ENCODE measurements at regions not wholly inside any gene's neighbourhood (a gene's known extent, or its start where the extent isn't known, plus 50 kb on each side); places are given as distances from the start of the nearest gene placed in this dataset.

DNA sequence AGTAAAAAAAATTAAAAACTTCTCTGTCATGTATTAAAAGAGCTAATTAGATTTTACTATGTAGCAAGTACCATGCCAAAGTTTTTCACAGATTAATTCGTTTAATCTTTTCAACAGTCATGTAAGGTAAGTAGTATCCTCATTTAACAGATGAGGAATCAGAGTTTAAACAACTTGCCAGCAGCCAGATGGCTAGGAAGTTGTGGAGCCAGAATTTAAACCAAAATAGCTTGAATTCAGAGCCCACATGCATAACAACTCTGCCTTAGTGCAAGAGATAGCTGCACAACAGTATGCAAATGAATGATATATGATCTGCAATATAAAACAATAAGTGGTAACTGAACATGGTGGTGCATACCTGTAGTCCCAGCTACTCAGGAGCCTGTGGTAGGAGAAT is 75.3 kb downstream of the NAP1L3 start:
- Histone ChIP-seq H2AFZ (ENCODE audit: low read length) (no peak overlapping the region), H2BK20ac (ENCODE audit: low read depth, low read length, poor library complexity, severe bottlenecking) (no peak overlapping the region), H3K79me1 (ENCODE audit: insufficient read depth, low read depth, low read length, poor library complexity, severe bottlenecking) (no peaks in the 10 kb centered on the region), H3K56ac (ENCODE audit: insufficient read length, low read depth, low read length) (no peak overlapping the region), H3K79me2 (ENCODE audit: insufficient read depth, low read length) (peaks cover 2% of the 10 kb centered on the region; the same call in 1 of the 2 replicates), H2BK120ac (ENCODE audit: low read depth, low read length, poor library complexity, severe bottlenecking) (no peak overlapping the region), H3T11ph (ENCODE audit: low read length) (no peak overlapping the region), H2BK5ac (ENCODE audit: insufficient read length, low read length) (no peak overlapping the region), H4K20me1 (ENCODE audit: control insufficient read depth, insufficient read depth, insufficient read length) (no peaks in the 10 kb centered on the region), H3K27me3 (ENCODE audit: insufficient read depth, low read length) (no peaks in the 10 kb centered on the region), H4K5ac (ENCODE audit: insufficient read length, low read depth, low read length) (no peak overlapping the region), H3K23ac (ENCODE audit: insufficient read length, low read depth, low read length) (no peak overlapping the region), H3K27ac (ENCODE audit: insufficient read length, low read depth, low read length) (no peak overlapping the region), H3K9me3 (ENCODE audit: control insufficient read depth, low read depth, low read length) (no peaks in the 10 kb centered on the region), H2BK12ac (ENCODE audit: insufficient read length, low read depth, low read length) (no peak overlapping the region), H3K9ac (ENCODE audit: extremely low read depth, insufficient read length, low read length) (no peak overlapping the region), H3K23me2 (ENCODE audit: insufficient read length, low read depth, low read length, poor library complexity, severe bottlenecking) (no peaks in the 10 kb centered on the region), H3K14ac (ENCODE audit: insufficient read depth, low read length) (no peak overlapping the region), H4K8ac (replicated peaks; ENCODE audit: insufficient read length, low read depth, low read length) (no peak overlapping the region), H4K91ac (ENCODE audit: insufficient read length, low read depth, low read length) (no peak overlapping the region), H3K4me2 (ENCODE audit: insufficient read depth, insufficient read length, low read length) (no peak overlapping the region), H3K4ac (ENCODE audit: low read depth, low read length) (no peak overlapping the region), H2BK15ac (ENCODE audit: low read depth, low read length) (no peak overlapping the region), H3K4me1 (ENCODE audit: insufficient read depth, low read length) (no peaks in the 10 kb centered on the region), H2AK5ac (ENCODE audit: insufficient read length, low read length) (no peak overlapping the region), H3K18ac (ENCODE audit: insufficient read length, low read depth, low read length) (no peak overlapping the region)
- no peak for TF ChIP-seq CTCF (conservative IDR thresholded peaks at IDR 0.05)
- Mint-ChIP-seq H3K27ac (no peak overlapping the region), H3K4me1 (peaks cover 0 to 3% of the 10 kb centered on the region in 2 experiments; a peak in 2 of 4 replicates), H3K36me3 (ENCODE audit: insufficient read depth in 1 of 3, low read depth in 3 of 3) (peaks cover 1 to 5% (median 2%) of the 10 kb centered on the region in 3 experiments; a peak in 3 of 7 replicates), H3K4me3 (no peak overlapping the region), H3K9me3 (peaks cover 3 to 7% of the 10 kb centered on the region in 2 experiments; a peak in 3 of 5 replicates), H3K27me3 (ENCODE audit: low read depth) (no peaks in the 10 kb centered on the region)
- WGBS (ENCODE audit: extremely low coverage, insufficient read length, low lambda C conversion rate) = no CpG with 5 or more reads among the region's 1 CpG
- no peak for DNase-seq
